ENCODE measurements at regions not wholly inside any gene's neighbourhood (a gene's known extent, or its start where the extent isn't known, plus 50 kb on each side); places are given as distances from the start of the nearest gene placed in this dataset.

- TF ChIP-seq CTCF (conservative IDR thresholded peaks at IDR 0.05; ENCODE audit: low read depth, low read length) (no peak), EZH2 (IDR thresholded peaks at IDR 0.05; ENCODE audit: borderline replicate concordance, low read depth, low read length, poor library complexity, severe bottlenecking) (no peak)
Measured at GRCh38 chr12:27163048-27163715, 80.8 kb upstream of the C12orf71 start.

All from A673 (cell line).